NOMO-1 treated with dmso at 0.1 percent for 144 hours (cell line): ENCODE measurements at regions not wholly inside any gene's neighbourhood (a gene's known extent, or its start where the extent isn't known, plus 50 kb on each side); places are given as distances from the start of the nearest gene placed in this dataset.
A peak's percentile ranks its signal among the peaks of the same experiment; 100 is the strongest.

Experiments
- DNase-seq: peaks from one replicate; lab custom pipeline; 2025; ENCODE audit not compliant: unreplicated experiment; lab: John Stamatoyannopoulos, UW

GRCh38 chrX:67780694-67781109, 236.9 kb downstream of the AR start:
- peak; percentile 72 for DNase-seq

GRCh38 chrX:67781132-67781531, 237.3 kb downstream of the AR start:
- DNase-seq: peak; percentile 47

GRCh38 chrX:67784712-67785111, 240.9 kb downstream of the AR start:
- no peak for DNase-seq

GRCh38 chrX:67787196-67787595, 243.4 kb downstream of the AR start:
- DNase-seq: no peak

- no peak for DNase-seq
These were observed 245.7 kb downstream of the AR start for GRCh38 chrX:67789536-67789935.
